ENCODE measurements at regions not wholly inside any gene's neighbourhood (a gene's known extent, or its start where the extent isn't known, plus 50 kb on each side); places are given as distances from the start of the nearest gene placed in this dataset.

- TF ChIP-seq CTCF (IDR thresholded peaks at IDR 0.05): no peak
- no peak for TF ChIP-seq POLR2A (IDR thresholded peaks at IDR 0.05)
- TF ChIP-seq EP300 (IDR thresholded peaks at IDR 0.05): no peak
These were observed 56.0 kb upstream of the RAI14 start for GRCh38 chr5:34600118-34600493.

Data from ovary (tissue), 3 donors.